ENCODE measurements at regions not wholly inside any gene's neighbourhood (a gene's known extent, or its start where the extent isn't known, plus 50 kb on each side); places are given as distances from the start of the nearest gene placed in this dataset.

GRCh38 chr12:104815935-104816334 is 142.2 kb downstream of the SLC41A2 start:
- Histone ChIP-seq H3K4me3 (ENCODE audit: low read depth in 1 of 5, low read length in 5 of 5) (no peak overlapping the region), H3K9ac (ENCODE audit: low read length in 5 of 5) (no peak overlapping the region), H3K36me3 (ENCODE audit: control insufficient read depth in 5 of 5, insufficient read depth in 5 of 5, low read length in 5 of 5) (no peaks in the 10 kb centered on the region), H3K4me1 (ENCODE audit: control insufficient read depth in 5 of 5, insufficient read depth in 5 of 5, low read length in 5 of 5) (no peaks in the 10 kb centered on the region), H3K27ac (ENCODE audit: low read depth, low read length) (no peak overlapping the region), H3K27me3 (ENCODE audit: control insufficient read depth in 5 of 5, insufficient read depth in 4 of 5, low read length in 5 of 5) (no peaks in the 10 kb centered on the region), H3K9me3 (ENCODE audit: control insufficient read depth in 5 of 5, low read length in 5 of 5) (peaks cover 0 to 4% (median 0%) of the 10 kb centered on the region in 5 donors)

- Histone ChIP-seq H3K4me3 (ENCODE audit: low read depth in 1 of 5, low read length in 5 of 5) (no peak overlapping the region), H3K4me1 (ENCODE audit: control insufficient read depth in 5 of 5, insufficient read depth in 5 of 5, low read length in 5 of 5) (no peaks in the 10 kb centered on the region), H3K9me3 (ENCODE audit: control insufficient read depth in 5 of 5, low read length in 5 of 5) (peaks cover 0 to 4% (median 0%) of the 10 kb centered on the region in 5 donors), H3K36me3 (ENCODE audit: control insufficient read depth in 5 of 5, insufficient read depth in 5 of 5, low read length in 5 of 5) (no peaks in the 10 kb centered on the region), H3K9ac (ENCODE audit: low read length in 5 of 5) (no peak overlapping the region), H3K27me3 (ENCODE audit: control insufficient read depth in 5 of 5, insufficient read depth in 4 of 5, low read length in 5 of 5) (no peaks in the 10 kb centered on the region), H3K27ac (ENCODE audit: low read depth, low read length) (no peak overlapping the region)
Measured at GRCh38 chr12:104814944-104815343, 143.1 kb downstream of the SLC41A2 start.
